ENCODE measurements at regions not wholly inside any gene's neighbourhood (a gene's known extent, or its start where the extent isn't known, plus 50 kb on each side); places are given as distances from the start of the nearest gene placed in this dataset.

- TF ChIP-seq YY1 (IDR thresholded peaks at IDR 0.05; ENCODE audit: insufficient read depth, insufficient read length) (no peak), SUZ12 (IDR thresholded peaks at IDR 0.05; ENCODE audit: extremely low read depth, insufficient read depth, insufficient read length) (no peak)
Measured at GRCh38 chr4:138644322-138644721, 371.3 kb upstream of the NOCT start.
